ENCODE measurements at regions not wholly inside any gene's neighbourhood (a gene's known extent, or its start where the extent isn't known, plus 50 kb on each side); places are given as distances from the start of the nearest gene placed in this dataset.
A peak's percentile ranks its signal among the peaks of the same experiment; 100 is the strongest.

DNA sequence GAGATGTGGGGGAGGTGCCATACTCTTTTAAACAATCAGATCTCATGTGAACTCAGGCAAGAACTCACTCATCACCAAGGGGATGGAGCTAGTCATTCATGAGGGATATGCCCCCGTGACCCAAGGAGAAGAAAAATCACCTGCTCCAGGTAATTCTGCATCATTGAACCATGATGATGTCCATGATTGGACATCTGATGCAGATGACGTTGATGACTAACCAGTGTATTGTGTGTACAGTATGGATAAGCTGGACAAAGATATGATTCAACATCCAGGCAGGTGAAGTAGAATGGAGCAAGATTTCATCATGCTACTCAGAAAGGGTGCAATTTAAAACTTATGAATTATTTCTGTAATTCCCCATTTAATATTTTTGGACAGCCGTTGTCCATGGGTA is 286.4 kb upstream of the SMIM31 start:
- H3K18ac ChIP-seq (ENCODE audit: insufficient read length, low read depth, low read length): no peak overlapping the region
- H4K91ac ChIP-seq (ENCODE audit: insufficient read length, low read depth, low read length): no peak overlapping the region
- no peaks in the 10 kb centered on the region for H3K27me3 ChIP-seq (ENCODE audit: insufficient read depth, low read length)
- H4K20me1 ChIP-seq (ENCODE audit: control insufficient read depth, insufficient read depth, insufficient read length): no peaks in the 10 kb centered on the region
- H3K9ac ChIP-seq (ENCODE audit: extremely low read depth, insufficient read length, low read length): no peak overlapping the region
- no peak overlapping the region for H3K4ac ChIP-seq (ENCODE audit: low read depth, low read length)
- H2BK15ac ChIP-seq (ENCODE audit: low read depth, low read length): no peak overlapping the region
- H2AFZ ChIP-seq (ENCODE audit: low read length): no peak overlapping the region
- no peak overlapping the region for H3K14ac ChIP-seq (ENCODE audit: insufficient read depth, low read length)
- H4K5ac ChIP-seq (ENCODE audit: insufficient read length, low read depth, low read length): no peak overlapping the region
- H3K36me3 Mint-ChIP-seq (ENCODE audit: insufficient read depth in 1 of 3, low read depth in 3 of 3): no peaks in the 10 kb centered on the region
- TF ChIP-seq, protein P1, sequence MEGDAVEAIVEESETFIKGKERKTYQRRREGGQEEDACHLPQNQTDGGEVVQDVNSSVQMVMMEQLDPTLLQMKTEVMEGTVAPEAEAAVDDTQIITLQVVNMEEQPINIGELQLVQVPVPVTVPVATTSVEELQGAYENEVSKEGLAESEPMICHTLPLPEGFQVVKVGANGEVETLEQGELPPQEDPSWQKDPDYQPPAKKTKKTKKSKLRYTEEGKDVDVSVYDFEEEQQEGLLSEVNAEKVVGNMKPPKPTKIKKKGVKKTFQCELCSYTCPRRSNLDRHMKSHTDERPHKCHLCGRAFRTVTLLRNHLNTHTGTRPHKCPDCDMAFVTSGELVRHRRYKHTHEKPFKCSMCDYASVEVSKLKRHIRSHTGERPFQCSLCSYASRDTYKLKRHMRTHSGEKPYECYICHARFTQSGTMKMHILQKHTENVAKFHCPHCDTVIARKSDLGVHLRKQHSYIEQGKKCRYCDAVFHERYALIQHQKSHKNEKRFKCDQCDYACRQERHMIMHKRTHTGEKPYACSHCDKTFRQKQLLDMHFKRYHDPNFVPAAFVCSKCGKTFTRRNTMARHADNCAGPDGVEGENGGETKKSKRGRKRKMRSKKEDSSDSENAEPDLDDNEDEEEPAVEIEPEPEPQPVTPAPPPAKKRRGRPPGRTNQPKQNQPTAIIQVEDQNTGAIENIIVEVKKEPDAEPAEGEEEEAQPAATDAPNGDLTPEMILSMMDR (conservative IDR thresholded peaks at IDR 0.05): no peak
- 0 out of 7 replicates have a peak overlapping the region, but pooled peaks of 1 of the 3 experiments have one; percentile 50 for H3K27ac Mint-ChIP-seq
- no peaks in the 10 kb centered on the region for H3K9me3 Mint-ChIP-seq
- no peak overlapping the region for H4K8ac ChIP-seq (replicated peaks; ENCODE audit: insufficient read length, low read depth, low read length)
- H3K4me3 Mint-ChIP-seq: no peak overlapping the region
- no peak overlapping the region for H2BK5ac ChIP-seq (ENCODE audit: insufficient read length, low read length)
- no peak overlapping the region for H3T11ph ChIP-seq (ENCODE audit: low read length)
- H2BK120ac ChIP-seq (ENCODE audit: low read depth, low read length, poor library complexity, severe bottlenecking): no peak overlapping the region
- H2BK20ac ChIP-seq (ENCODE audit: low read depth, low read length, poor library complexity, severe bottlenecking): no peak overlapping the region
- H3K23me2 ChIP-seq (ENCODE audit: insufficient read length, low read depth, low read length, poor library complexity, severe bottlenecking): no peaks in the 10 kb centered on the region
- no peaks in the 10 kb centered on the region for H3K4me1 ChIP-seq (ENCODE audit: insufficient read depth, low read length)
- no peak overlapping the region for H3K56ac ChIP-seq (ENCODE audit: insufficient read length, low read depth, low read length)
- no peak for DNase-seq
- no peak overlapping the region for H3K23ac ChIP-seq (ENCODE audit: insufficient read length, low read depth, low read length)
- H3K4me1 Mint-ChIP-seq: peaks cover 5% of the 10 kb centered on the region in 2 experiments; a peak in 3 of 4 replicates
- H3K4me2 ChIP-seq (ENCODE audit: insufficient read depth, insufficient read length, low read length): no peak overlapping the region
- no peaks in the 10 kb centered on the region for H3K27me3 Mint-ChIP-seq (ENCODE audit: low read depth)
- no peaks in the 10 kb centered on the region for H3K79me2 ChIP-seq (ENCODE audit: insufficient read depth, low read length)
- H3K27ac ChIP-seq (ENCODE audit: insufficient read length, low read depth, low read length): no peak overlapping the region
- no CpG with 5 or more reads among the region's 3 CpGs for WGBS (ENCODE audit: extremely low coverage, insufficient read length, low lambda C conversion rate)
- H3K79me1 ChIP-seq (ENCODE audit: insufficient read depth, low read depth, low read length, poor library complexity, severe bottlenecking): no peaks in the 10 kb centered on the region
- H2AK5ac ChIP-seq (ENCODE audit: insufficient read length, low read length): no peak overlapping the region
- H2BK12ac ChIP-seq (ENCODE audit: insufficient read length, low read depth, low read length): no peak overlapping the region
- no peaks in the 10 kb centered on the region for H3K9me3 ChIP-seq (ENCODE audit: control insufficient read depth, low read depth, low read length)
